ENCODE measurements at regions not wholly inside any gene's neighbourhood (a gene's known extent, or its start where the extent isn't known, plus 50 kb on each side); places are given as distances from the start of the nearest gene placed in this dataset.
"Not testable (repeated sequence)": the region's sequence is repeated elsewhere in the genome, so short reads cannot be mapped to it uniquely, and the experiment has no call there.

- TF ChIP-seq, protein P1, sequence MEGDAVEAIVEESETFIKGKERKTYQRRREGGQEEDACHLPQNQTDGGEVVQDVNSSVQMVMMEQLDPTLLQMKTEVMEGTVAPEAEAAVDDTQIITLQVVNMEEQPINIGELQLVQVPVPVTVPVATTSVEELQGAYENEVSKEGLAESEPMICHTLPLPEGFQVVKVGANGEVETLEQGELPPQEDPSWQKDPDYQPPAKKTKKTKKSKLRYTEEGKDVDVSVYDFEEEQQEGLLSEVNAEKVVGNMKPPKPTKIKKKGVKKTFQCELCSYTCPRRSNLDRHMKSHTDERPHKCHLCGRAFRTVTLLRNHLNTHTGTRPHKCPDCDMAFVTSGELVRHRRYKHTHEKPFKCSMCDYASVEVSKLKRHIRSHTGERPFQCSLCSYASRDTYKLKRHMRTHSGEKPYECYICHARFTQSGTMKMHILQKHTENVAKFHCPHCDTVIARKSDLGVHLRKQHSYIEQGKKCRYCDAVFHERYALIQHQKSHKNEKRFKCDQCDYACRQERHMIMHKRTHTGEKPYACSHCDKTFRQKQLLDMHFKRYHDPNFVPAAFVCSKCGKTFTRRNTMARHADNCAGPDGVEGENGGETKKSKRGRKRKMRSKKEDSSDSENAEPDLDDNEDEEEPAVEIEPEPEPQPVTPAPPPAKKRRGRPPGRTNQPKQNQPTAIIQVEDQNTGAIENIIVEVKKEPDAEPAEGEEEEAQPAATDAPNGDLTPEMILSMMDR (IDR thresholded peaks at IDR 0.05; ENCODE audit: insufficient read depth, low read length, poor library complexity, severe bottlenecking) = not testable (repeated sequence)
- not testable (repeated sequence) for TF ChIP-seq EZH2phosphoT487 (conservative IDR thresholded peaks at IDR 0.05; ENCODE audit: low read length)
Observed at GRCh38 chr20:40012026-40012425, 677.0 kb downstream of the MAFB start.

Measured in SU-DHL-6 (cell line).